ENCODE measurements at regions not wholly inside any gene's neighbourhood (a gene's known extent, or its start where the extent isn't known, plus 50 kb on each side); places are given as distances from the start of the nearest gene placed in this dataset.

- TF ChIP-seq EP300 (IDR thresholded peaks at IDR 0.05; ENCODE audit: borderline replicate concordance) (no peak), ZBTB7A (IDR thresholded peaks at IDR 0.05; ENCODE audit: low read depth) (no peak), REST (IDR thresholded peaks at IDR 0.05; ENCODE audit: low read depth) (no peak), MAX (IDR thresholded peaks at IDR 0.05) (no peak)
Observed at GRCh38 chr2:14408695-14409094, 223.8 kb upstream of the LRATD1 start.

Measured in Ishikawa (cell line).